NCI-H226 (cell line): ENCODE measurements at regions not wholly inside any gene's neighbourhood (a gene's known extent, or its start where the extent isn't known, plus 50 kb on each side); places are given as distances from the start of the nearest gene placed in this dataset.
"Not testable (repeated sequence)": the region's sequence is repeated elsewhere in the genome, so short reads cannot be mapped to it uniquely, and the experiment has no call there.

Experiments
- DNase-seq: peaks from one replicate; pipeline ENCODE4 v3.0.0-alpha.2; 2015

DNA sequence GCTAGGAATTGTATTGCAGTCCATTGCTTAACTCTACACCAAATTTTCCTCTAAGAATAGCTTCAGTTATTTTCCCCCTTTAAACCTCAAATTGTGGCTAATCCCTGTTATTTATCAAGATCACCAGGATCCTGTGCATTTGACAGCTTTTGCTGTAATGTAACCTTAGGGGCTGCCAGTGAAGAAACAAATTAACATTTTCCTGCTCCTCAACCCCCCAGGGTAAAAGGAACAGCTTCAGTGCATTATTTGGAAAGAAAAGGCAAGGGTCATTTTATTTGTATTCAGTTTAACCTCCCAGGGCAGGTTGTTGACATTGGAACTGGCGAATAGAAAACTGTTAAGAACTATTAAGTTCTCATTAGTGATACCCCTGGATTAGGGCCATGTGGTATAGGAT is 57.0 kb downstream of the PCDH20 start:
- DNase-seq, result no peak

DNA sequence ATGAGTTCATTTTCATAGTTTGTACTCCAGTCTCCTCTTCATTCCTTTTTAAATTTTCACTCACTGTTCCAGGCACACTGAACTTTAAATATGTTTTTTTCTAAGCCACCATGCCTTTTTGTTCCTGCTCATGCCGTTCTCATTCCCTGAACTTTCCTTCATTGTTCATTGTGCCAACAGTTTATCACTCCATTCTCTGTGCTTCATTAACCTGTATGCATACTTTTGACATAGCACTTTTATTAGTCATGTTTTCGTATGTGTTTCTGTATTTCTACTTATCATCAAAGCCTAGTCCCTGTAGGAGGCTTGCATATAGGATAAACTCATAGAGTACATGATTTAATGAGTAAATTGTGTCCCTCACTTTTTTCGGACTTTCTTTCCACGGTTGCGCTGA is 65.3 kb downstream of the PCDH20 start:
- peak; percentile 3 for DNase-seq

GRCh38 chr13:61339054-61339621 is 76.5 kb downstream of the PCDH20 start:
- no peak for DNase-seq

DNA sequence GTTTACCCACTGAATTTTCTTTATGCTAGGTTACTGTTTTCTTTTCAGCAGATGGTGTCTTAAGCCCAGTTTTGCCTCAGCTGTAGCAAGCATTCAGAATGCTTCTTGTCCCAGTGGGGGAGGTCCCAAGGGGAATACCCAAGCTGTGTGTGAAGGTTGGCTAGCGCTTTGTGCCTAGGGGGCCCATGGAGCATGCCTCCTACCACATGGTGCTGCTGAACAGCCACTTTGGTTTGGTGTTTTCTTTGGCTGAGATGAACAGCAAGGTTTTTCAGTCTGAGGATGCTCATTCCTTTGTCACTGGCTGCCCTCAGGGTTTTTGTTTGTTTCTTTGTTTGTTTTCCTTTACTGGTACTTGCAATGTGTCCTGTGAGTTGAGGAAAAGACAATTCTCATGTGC is 99.0 kb downstream of the PCDH20 start:
- no peak for DNase-seq

GRCh38 chr13:61294467-61295191 is 121.0 kb downstream of the PCDH20 start:
- no peak for DNase-seq

GRCh38 chr13:61286148-61286745 is 129.4 kb downstream of the PCDH20 start:
- no peak for DNase-seq

DNA sequence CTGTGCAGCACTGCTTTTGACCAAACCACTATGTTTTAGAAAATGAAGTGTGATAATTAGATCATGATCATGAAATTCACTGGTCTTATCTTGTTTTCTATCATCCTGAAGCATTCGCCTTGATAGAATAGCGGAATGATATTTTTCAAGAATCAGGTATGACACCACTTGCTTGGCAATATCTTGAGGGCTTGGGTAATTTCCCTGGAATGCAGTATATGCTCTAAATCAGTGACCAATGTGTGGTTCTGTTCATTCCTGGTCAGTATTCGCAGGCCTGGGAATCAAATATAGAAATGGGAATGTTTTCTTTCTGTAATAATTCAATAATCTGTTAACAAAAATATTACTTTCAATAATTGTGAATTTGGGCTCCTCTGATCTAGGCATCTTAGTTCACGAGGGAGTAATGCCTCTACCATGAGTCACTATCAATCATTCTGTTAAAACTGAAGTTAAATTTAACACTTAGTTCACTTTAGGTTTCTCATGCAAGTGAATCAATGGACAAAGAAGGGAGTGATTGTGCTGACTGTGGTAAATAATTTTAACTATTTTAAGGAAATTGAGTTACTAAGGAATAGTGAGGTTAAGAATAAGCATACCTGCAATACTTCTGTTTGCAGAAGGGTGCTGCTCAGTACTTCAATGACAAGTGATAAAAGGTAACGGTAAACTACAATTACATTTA is 137.9 kb downstream of the PCDH20 start:
- peak; percentile 40 for DNase-seq

DNA sequence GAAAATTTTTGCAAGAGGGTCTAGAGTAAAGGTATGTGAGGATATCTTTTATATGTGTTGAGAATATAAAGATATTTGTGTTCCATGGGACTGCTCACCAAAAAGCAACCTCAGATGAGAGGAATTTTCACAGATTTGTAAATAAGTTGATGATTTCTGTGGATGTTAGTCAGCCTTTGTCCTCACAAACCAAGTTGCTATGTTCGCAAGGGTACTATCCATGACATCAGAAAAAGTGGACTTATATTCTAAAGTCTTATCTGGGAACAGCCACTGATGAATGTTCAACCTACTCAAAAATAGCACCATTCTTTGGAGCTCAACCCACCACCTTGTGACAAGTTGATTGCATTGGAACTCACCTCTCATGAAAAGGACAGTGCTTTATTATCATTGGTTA is 138.6 kb downstream of the PCDH20 start:
- no peak for DNase-seq

GRCh38 chr13:61276401-61276800 is 139.2 kb downstream of the PCDH20 start:
- DNase-seq, result peak; percentile 24

GRCh38 chr13:61275736-61276135 is 139.9 kb downstream of the PCDH20 start:
- DNase-seq, result peak; percentile 10

DNA sequence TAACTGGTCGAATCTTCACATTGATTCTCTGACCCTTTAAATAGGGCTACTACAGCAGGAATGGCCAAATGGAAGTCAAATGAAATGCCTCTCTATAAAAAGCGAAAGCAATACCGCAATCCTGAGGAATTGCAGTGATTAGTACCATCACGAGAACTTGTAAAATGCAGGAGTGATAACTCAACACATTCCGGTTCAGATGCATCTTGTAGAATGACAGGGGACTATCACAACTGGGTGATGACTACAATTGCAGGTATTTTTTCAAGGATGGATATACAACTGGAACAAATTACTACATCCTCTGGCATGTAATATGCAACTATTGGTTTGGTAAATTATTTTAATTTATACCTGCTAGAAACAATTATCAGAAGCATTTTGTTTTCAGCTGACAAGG is 140.4 kb downstream of the PCDH20 start:
- peak; percentile 5 for DNase-seq

GRCh38 chr13:61266896-61267295 is 148.8 kb downstream of the PCDH20 start:
- DNase-seq, result not testable (repeated sequence)

DNA sequence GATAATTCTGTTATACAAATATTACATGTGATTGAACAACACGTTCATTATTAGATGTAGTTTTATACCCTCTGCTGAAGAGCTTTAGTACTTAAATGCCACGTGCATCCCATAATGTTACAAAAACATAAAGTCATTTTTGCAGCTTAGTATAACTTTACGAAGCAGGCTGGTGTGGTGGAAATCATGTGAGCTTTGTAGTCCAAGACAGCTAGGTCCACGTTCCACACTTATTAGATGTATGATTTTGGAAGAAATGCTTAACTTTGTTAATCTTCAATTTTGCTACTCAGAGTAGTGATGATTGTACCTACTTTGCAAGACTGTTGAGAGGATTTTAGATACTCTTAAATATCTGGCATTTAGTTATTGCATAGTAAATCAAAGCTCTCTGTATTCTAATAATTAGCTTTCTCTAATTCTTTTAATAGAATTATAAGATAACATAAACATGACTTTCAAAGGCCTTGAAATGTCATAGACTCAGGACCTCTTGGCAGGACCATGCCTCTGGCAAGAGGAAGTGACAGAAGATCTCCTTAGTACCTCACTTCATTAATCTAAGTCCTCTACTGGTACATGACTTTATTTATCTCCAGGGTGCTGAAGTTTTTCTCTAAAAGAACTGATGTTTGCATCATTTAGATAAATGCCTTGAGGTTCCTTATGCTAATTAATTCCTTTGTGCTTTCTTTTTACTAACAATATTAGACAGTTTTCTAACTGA is 153.7 kb downstream of the PCDH20 start:
- no peak for DNase-seq

DNA sequence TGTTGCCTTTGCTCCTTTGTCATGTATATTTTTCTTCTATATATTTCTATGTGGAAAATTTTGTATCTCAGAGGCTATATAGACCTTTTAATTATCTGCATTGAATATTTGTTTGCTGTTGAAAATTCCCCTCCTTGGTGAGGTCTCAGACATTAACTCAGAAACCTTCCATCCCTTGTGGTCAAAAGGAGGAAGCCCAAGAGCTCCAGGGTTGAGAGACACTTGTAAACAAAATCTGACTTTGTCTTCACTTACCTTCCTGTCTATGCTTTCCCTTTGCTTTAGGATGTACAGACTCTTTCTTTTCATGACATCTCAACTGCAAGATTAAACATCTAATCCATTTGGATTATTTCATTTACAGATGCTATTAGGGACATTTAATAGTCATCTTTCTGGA is 157.5 kb downstream of the PCDH20 start:
- DNase-seq, result no peak

- no peak for DNase-seq
These were observed 160.4 kb downstream of the PCDH20 start for GRCh38 chr13:61255040-61255796.

DNA sequence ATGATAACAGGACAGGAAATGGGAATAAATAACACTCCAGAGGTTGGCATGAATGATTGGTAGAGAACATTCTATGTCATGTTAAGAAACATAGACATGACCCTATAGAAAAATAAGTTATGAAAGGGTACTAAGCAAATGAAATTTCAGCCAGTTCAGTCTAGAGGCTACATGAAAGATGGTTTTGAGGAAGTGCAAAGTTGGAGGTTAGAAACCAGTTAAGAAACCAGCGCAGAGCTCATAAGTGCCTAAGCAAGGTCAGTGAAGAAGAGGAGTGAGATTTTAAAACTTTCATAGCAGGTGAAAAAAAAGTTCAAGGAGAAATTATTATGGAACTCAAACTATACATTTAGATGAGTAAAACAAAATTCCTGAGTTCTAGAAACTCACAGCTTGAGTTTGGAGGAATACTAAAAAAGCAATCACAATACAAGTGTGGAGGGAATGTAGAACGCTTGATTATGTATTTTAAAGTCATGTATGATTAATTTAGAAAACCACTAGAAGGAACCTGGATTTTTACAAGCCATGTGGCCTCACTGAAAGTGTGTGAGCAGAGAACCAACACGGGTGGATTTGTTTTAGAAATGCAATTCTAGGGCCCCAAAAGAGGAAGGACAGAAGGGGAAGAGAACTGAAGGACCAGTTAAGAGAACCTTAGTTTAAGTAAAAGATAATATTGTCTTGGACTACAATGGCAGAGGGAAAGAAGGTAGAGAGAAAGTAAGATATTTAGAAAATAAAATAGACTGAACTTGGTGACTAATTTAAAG is 162.4 kb downstream of the PCDH20 start:
- DNase-seq, result no peak

- no peak for DNase-seq
These were observed 163.4 kb downstream of the PCDH20 start for GRCh38 chr13:61252213-61252612.

DNA sequence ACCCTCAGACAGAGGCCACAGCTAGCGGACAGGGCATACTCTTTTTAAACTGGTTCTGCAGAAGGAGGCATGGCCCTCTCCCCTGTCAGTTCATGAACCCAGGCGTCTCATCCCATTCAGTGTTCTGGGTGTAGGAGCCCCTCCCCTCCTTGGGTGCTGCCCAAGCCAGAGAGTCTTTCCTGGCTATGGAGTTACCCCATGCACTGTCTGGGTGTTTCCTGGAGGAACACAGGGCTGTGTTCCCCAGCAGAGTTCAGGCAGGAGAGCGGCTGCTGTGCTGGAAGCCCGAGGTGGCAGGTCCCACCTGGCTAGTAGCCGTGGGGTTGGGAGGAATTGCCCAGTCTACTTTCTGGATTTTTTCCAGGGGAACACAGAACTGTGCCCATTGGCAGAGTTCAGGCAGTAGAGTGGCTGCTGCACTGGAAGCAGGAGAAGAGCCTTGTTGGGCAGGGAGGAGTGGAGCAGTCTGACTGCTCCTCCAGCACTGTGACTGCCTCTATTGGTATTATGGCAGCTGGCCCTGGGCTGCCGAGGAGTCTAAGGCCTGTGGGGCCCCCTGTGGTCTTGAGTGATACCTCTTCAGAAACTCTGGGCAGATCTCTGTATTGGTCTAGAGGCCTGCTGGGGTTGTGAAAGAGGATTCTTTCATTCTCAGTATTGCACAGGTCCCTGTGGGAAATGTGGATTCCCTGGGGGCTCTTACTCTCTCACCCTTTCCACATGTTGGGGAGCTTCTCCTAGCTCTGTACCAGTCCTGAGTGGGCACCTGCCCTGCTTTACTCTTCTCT is 168.3 kb downstream of the PCDH20 start:
- DNase-seq, result no peak

- no peak for DNase-seq
These were observed 169.3 kb downstream of the PCDH20 start for GRCh38 chr13:61246351-61246750.

DNA sequence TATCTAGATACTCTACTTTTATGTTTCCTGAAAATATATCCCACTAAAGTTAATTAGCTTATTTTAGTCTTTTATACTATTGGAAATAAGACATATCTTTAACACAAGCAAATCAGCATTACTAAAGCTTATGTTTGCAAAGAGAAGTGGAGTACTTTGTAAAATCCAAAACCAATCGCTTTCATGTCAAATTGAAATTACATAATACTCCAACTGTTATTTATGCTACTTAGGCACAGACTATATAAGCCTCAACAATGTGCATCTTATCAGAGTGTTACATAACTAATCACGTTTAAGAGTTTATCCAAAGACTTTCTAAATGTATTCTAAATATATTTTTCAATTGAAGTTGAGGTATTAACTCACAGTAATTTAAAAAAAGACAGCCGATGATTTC is 200.0 kb downstream of the PCDH20 start:
- DNase-seq, result no peak

DNA sequence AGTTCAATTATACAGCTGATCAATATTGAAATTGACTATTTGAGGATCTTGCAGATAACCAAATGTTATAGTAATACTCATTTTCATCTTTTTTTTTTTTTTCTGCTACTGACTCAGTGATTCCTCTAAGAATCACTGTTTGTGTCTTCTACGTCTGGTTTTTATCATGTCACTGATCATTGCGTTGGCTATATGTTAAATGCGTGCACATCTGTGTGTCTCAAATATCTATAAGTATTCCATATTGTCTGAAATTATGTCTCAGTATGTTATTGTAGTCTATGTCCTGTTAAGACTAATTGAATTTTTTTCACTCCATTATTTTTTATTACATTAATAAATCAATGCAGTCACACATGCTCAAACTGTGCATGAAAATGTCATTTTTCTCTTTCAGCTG is 200.5 kb downstream of the PCDH20 start:
- DNase-seq, result no peak
